ENCODE measurements at regions not wholly inside any gene's neighbourhood (a gene's known extent, or its start where the extent isn't known, plus 50 kb on each side); places are given as distances from the start of the nearest gene placed in this dataset.
"Not testable (repeated sequence)": the region's sequence is repeated elsewhere in the genome, so short reads cannot be mapped to it uniquely, and the experiment has no call there.

- TF ChIP-seq CTCF (conservative IDR thresholded peaks at IDR 0.05) = no peak
- Histone ChIP-seq H3K4me3 (ENCODE audit: low read length) (no peak overlapping the region), H3K4me1 (ENCODE audit: control insufficient read depth, insufficient read depth, low read length) (no peaks in the 10 kb centered on the region), H3K27ac (ENCODE audit: low read depth, low read length) (no peak overlapping the region), H3K27me3 (ENCODE audit: control insufficient read depth, insufficient read depth, low read length, poor library complexity, severe bottlenecking) (no peaks in the 10 kb centered on the region), H3K9me3 (ENCODE audit: control insufficient read depth, low read length) (no peaks in the 10 kb centered on the region), H3K36me3 (ENCODE audit: control insufficient read depth, insufficient read depth, low read length) (no peaks in the 10 kb centered on the region), H3K9ac (ENCODE audit: extremely low read depth, low read length, poor library complexity, severe bottlenecking) (no peak overlapping the region)
- no peaks in the 10 kb centered on the region for H3K9me3 Mint-ChIP-seq
- no peaks in the 10 kb centered on the region for H3K36me3 Mint-ChIP-seq (ENCODE audit: low read depth)
- H3K4me3 Mint-ChIP-seq = no peak overlapping the region
- 90 to 100% methylated on average over 2 of the region's 2 CpGs for WGBS, 2 experiments (ENCODE audit: insufficient coverage in 1 of 2, insufficient read length in 1 of 2)
- DNase-seq = no peak
- no peaks in the 10 kb centered on the region for H3K27me3 Mint-ChIP-seq (ENCODE audit: insufficient read depth)
- peaks cover 8% of the 10 kb centered on the region for H3K4me1 Mint-ChIP-seq
- no peak overlapping the region for H3K27ac Mint-ChIP-seq
Observed at GRCh38 chr5:106006242-106006641, 1664.5 kb downstream of the EFNA5 start.

DNA sequence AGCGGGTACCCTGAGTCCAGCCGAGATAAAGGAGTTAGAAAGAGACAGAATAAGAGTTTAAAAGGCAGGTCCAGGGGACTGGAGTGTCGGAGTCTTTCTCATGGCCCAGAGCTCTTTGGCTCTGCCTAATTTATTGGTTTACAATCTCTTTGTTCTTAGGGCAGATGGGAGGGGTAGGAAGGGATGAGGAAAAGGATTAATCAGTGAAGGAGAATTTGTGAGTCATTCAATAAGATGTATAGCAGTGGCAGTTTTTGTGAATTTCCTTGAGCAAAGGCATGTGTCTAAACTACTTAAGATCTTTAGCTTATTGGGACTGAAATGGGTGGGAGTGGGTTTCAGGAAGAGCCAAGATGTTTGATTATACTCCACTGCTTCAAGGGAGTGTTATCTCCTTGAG lies 1671.7 kb downstream of the EFNA5 start:
- H3K36me3 ChIP-seq (ENCODE audit: control insufficient read depth, insufficient read depth, low read length); H3K9ac ChIP-seq (ENCODE audit: extremely low read depth, low read length, poor library complexity, severe bottlenecking); DNase-seq; H3K27me3 Mint-ChIP-seq (ENCODE audit: insufficient read depth); H3K4me1 ChIP-seq (ENCODE audit: control insufficient read depth, insufficient read depth, low read length); H3K4me3 Mint-ChIP-seq; H3K27ac Mint-ChIP-seq; H3K9me3 Mint-ChIP-seq; H3K27me3 ChIP-seq (ENCODE audit: control insufficient read depth, insufficient read depth, low read length, poor library complexity, severe bottlenecking); H3K36me3 Mint-ChIP-seq (ENCODE audit: low read depth); H3K4me3 ChIP-seq (ENCODE audit: low read length); H3K9me3 ChIP-seq (ENCODE audit: control insufficient read depth, low read length); H3K4me1 Mint-ChIP-seq; H3K27ac ChIP-seq (ENCODE audit: low read depth, low read length): not testable (repeated sequence)
- 95 to 100% methylated on average over 2 to 3 of the region's 3 CpGs for WGBS, 2 experiments (ENCODE audit: insufficient coverage in 1 of 2, insufficient read length in 1 of 2)

- TF ChIP-seq CTCF (conservative IDR thresholded peaks at IDR 0.05) = no peak
Observed at GRCh38 chr5:105993027-105993426, 1677.7 kb downstream of the EFNA5 start.

GRCh38 chr5:105982526-105982925 lies 1688.2 kb downstream of the EFNA5 start:
- H3K9ac ChIP-seq (ENCODE audit: extremely low read depth, low read length, poor library complexity, severe bottlenecking) = no peak overlapping the region
- Mint-ChIP-seq H3K27me3 (ENCODE audit: insufficient read depth) (no peaks in the 10 kb centered on the region), H3K4me3 (no peak overlapping the region), H3K9me3 (peaks cover 2% of the 10 kb centered on the region), H3K4me1 (no peaks in the 10 kb centered on the region), H3K27ac (no peak overlapping the region), H3K36me3 (ENCODE audit: low read depth) (no peaks in the 10 kb centered on the region)
- H3K36me3 ChIP-seq (ENCODE audit: control insufficient read depth, insufficient read depth, low read length) = no peaks in the 10 kb centered on the region
- H3K27ac ChIP-seq (ENCODE audit: low read depth, low read length) = no peak overlapping the region
- TF ChIP-seq CTCF (conservative IDR thresholded peaks at IDR 0.05) = no peak
- H3K27me3 ChIP-seq (ENCODE audit: control insufficient read depth, insufficient read depth, low read length, poor library complexity, severe bottlenecking) = no peaks in the 10 kb centered on the region
- no peaks in the 10 kb centered on the region for H3K4me1 ChIP-seq (ENCODE audit: control insufficient read depth, insufficient read depth, low read length)
- DNase-seq = no peak
- 91 to 100% methylated on average over 1 to 9 of the region's 9 CpGs for WGBS, 2 experiments (ENCODE audit: insufficient coverage in 1 of 2, insufficient read length in 1 of 2)
- H3K9me3 ChIP-seq (ENCODE audit: control insufficient read depth, low read length) = no peaks in the 10 kb centered on the region
- no peak overlapping the region for H3K4me3 ChIP-seq (ENCODE audit: low read length)

More at GRCh38 chr5:105993027-105993426, 1677.7 kb downstream of the EFNA5 start:
- Mint-ChIP-seq H3K36me3 (ENCODE audit: low read depth) (no peaks in the 10 kb centered on the region), H3K4me3 (no peak overlapping the region), H3K27me3 (ENCODE audit: insufficient read depth) (no peaks in the 10 kb centered on the region), H3K4me1 (no peaks in the 10 kb centered on the region), H3K27ac (no peak overlapping the region), H3K9me3 (no peaks in the 10 kb centered on the region)
- no peaks in the 10 kb centered on the region for H3K27me3 ChIP-seq (ENCODE audit: control insufficient read depth, insufficient read depth, low read length, poor library complexity, severe bottlenecking)
- H3K9me3 ChIP-seq (ENCODE audit: control insufficient read depth, low read length) = no peaks in the 10 kb centered on the region
- no peak overlapping the region for H3K27ac ChIP-seq (ENCODE audit: low read depth, low read length)
- WGBS, 2 experiments (ENCODE audit: insufficient coverage in 1 of 2, insufficient read length in 1 of 2) = 100% methylated on average over 1 of the region's 1 CpG
- DNase-seq = no peak
- H3K36me3 ChIP-seq (ENCODE audit: control insufficient read depth, insufficient read depth, low read length) = no peaks in the 10 kb centered on the region
- no peak overlapping the region for H3K4me3 ChIP-seq (ENCODE audit: low read length)
- no peak overlapping the region for H3K9ac ChIP-seq (ENCODE audit: extremely low read depth, low read length, poor library complexity, severe bottlenecking)
- H3K4me1 ChIP-seq (ENCODE audit: control insufficient read depth, insufficient read depth, low read length) = no peaks in the 10 kb centered on the region

All from endodermal cell (in vitro differentiated cells).